HG03571 (cell line): ENCODE measurements at regions not wholly inside any gene's neighbourhood (a gene's known extent, or its start where the extent isn't known, plus 50 kb on each side); places are given as distances from the start of the nearest gene placed in this dataset.

Source experiments
- ATAC-seq: cut with Tn5 transposase; IDR thresholded peaks from one replicate; pipeline ENCODE4 v1.9.1; 2021; ENCODE audit not compliant: unreplicated experiment

DNA sequence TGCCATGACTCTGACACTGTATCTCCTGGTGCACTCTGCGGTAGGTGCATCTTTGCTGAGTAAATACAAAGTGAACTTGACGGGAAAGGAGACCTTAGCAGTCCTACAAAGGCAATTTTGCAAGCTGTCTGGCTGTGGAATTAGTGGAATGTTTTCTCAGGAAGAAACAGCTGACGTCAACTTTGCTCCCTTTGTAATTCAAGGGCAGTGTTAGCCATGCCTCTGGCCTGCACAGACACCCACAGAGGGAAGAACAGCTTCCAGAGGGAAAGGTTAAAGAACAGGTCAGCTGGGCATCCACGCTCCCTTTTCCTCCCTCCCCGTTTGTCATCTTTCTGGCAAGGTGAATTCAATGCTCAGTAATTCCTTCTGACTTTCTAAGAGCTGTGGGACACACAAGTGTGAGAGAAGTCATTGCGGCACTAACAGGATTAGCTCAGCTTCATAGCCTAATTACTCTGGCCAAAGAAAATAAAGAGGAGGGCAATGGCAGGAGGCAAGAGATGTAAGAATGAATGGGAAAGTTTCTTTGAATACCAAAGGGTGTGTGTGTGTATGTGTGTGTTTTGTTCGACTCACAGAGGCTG is 476.9 kb upstream of the GOT2 start:
- ATAC-seq, result no peak

DNA sequence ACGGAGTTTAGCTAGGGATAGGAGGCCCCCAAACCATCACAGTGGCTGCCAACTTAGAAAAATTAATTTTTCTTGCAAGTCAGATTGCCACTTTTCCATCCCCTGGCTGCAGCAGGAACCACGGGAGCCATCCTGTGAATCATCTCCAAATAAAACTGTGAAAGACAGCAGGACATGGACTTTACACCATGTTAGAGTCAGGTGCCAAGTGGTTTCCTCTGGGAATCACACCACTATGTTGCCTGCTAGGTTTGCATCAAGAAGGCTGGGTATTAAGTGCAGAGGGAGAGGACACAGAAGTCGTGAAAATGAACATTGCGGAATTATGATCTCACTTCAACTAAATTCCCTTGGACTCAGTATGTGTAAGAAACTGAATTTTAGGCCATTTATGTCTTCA is 471.3 kb upstream of the GOT2 start:
- ATAC-seq, result no peak

DNA sequence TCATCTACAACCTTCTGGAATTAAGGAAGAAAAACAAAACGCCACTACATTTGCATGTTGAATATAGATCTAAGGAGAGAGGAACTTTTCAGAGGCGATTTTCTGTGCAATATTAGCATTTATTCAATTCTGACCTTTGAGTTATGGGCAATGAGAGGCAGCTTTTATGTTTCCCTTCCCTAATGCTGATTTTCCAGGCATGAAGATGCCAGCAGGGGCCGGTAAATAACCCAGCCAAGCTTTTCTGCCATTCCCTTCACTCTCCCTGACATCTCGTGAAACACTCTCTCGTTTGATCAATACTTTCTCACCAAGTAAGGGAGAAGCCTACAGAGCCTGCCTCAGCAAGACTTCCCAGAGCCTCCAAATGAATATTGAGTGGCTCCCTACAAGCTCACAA is 470.5 kb upstream of the GOT2 start:
- no peak for ATAC-seq

DNA sequence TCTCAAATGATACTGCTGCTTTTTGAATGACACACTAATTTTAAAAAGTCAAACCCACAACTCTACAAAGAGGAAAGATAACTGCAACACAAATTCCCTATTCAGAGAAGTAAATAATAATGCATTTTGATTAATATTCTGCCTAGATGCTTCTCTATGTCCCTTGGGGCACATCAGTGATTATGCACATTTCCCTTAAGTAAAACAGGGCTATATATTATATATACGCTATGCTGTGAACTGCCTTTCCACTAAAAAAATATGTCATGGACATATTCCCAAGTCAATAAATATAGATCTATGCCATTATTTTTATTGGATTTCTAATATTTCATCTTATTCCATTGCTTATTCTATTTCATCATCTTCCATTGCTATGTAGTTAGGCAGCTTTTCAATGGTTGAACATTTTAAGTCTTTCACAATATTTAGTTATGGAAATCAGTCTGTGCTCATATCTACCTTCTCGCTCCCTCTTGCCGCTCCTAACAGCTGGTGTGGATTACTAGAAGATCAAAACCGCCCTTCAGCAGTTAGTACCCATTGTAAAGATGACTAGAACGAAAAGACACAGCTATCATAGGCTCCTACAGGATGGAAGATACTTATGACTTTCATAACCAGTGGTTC is 468.2 kb upstream of the GOT2 start:
- ATAC-seq, result no peak

DNA sequence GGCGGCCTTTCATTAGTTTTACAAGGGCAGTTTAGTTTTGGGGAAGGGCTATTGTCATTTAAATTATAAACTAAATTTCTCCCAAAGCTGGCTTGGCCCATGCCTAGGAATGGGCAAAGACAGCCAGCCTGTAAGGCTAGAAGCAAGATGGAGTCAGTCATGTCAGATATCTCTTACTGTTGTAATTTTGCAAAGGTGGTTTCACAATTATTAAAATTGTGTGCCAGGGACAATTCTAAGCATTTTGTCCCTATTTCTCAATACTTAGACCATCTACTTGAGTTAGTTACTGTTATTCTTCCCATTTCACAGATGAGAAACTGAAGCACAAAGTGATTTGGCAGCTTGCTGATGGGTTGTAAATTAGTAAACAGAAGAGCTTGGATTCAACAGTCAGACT is 467.7 kb upstream of the GOT2 start:
- no peak for ATAC-seq

DNA sequence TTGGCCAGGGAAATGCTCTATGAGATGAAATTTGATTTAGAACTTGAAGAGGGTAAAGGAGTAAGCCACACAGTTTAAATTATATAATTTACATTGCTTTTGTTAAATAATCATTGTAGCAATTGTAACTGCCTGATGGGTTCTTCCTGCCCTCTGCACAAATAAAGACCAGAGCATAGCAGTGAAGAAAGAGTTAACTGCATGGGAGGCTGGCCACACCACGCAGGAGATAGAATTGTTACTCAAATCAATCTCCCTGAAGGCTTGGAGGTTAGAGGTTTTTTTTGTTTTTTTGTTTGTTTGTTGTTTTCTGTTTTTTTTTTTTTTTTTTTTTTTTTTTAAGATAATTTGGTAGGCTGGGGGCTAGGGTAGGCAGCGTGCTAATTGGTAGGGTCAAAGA is 467.0 kb upstream of the GOT2 start:
- ATAC-seq, result no peak

DNA sequence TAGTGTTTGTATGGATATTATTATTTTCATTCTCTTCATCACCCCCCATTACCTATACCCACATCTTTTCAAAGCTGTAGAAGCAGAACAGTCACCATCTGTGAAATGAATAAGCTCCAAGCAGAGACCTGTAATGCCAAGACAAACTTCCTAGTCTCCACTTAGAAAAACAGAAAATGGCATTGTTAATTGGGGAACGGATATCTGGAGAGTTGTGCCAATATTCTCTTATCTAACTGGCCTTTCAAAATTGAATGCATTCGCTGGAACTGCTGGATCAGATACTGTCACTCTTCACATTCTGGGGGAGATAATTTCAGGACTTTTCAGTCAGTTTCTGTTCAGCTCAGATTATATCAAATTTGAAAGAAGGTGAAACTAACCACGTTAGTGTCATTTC is 464.4 kb upstream of the GOT2 start:
- no peak for ATAC-seq

DNA sequence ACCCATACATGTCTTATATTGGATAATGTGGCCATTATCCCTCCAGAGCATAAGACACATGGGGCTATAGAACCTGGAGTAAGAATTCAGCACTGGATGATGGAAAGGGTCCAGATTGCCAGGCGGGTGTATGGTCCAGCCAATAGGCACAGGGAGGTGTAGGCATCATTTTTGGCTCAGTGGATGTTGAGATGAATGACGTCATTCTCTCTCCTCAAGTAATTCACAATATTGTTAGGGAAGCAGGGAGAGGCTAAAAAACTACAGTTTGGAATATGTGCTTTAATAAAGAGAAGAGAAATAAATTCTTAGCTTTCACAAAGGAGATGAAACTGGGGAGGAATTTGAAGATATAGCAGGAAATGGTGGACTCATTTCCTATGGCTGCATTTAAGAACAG is 461.1 kb upstream of the GOT2 start:
- no peak for ATAC-seq

DNA sequence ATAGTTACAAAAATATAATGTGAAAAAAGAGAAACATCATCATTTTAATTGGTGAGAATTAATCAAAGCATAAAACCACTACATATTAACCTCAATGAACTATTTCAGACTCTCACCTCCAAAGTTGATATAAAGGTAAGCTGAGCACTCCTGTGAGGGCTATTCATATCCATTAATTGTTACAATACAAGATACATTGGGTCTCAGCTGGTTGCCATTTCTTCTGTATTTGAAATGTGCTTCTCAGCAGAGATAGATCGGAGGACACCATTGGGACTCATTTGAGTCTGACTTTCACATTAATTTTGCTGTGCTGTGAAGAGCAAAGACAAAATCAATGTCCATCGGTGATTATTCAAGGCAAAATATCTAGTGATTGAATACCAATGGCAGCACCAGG is 459.5 kb upstream of the GOT2 start:
- ATAC-seq, result no peak

DNA sequence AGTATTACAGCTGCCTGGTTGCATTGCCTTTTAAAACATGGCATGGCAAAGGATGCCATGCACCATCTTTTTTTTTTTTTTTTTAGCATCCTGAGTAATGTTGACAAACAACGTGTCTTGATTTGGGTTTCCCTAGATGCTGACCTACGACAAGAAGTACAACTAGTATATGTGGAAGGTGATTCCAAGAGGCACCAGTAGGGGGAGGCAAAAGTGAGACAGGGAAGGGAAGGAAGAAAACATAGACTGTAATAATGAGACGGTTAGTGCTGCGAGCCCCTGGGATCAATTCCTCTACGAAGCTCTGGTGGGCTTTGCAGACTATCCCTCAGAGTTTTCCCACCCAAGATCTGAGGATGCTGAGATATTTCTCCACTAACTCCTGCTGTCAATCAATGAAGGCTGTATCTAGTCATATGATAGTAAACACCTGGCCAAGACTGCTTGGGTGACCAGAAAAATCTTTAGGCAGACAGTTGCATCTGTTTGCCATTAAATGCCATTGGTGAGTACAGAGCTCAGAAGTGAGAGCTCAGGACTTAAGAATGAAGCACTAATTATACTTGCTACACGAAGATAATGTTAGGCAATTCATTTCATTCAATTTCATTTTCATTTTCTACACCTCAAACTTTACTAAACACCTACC is 458.6 kb upstream of the GOT2 start:
- ATAC-seq, result no peak

DNA sequence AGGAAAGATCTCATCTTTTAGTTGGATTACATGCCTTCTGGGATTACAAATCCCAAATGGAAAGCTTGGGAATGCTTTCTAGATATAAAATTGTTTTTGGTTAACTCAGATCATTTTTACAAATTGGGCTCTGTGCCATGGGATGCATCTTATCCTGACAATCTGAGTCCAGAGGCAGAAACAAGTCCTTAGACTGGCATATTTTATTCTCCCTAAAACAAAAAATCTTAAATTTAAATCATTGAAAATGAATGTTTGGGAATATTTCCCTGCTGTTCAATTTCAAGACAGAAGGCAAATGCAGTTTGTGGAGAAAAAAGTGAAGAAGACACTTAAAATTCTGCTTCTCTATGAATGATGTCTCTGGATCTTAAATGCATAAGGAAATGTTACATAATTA is 456.6 kb upstream of the GOT2 start:
- no peak for ATAC-seq

DNA sequence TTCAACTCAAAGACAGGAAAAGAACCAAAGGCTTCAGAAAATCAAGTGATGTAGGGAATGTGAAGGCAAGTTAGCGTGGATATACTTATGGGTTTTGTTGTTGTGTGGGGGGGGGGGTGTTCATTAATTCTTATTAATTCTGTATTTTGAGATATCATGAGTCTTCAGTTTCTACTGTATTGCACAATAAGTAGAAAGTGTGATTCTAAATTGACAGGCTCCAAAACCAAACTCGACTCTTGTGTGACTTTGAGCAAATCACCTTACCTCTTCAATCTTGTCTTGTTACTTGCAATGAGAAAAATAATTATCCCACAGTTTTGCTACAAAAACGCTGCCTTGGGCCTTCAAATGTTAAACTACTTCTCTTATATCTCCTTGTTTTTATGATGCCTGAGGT is 453.9 kb upstream of the GOT2 start:
- ATAC-seq, result no peak

DNA sequence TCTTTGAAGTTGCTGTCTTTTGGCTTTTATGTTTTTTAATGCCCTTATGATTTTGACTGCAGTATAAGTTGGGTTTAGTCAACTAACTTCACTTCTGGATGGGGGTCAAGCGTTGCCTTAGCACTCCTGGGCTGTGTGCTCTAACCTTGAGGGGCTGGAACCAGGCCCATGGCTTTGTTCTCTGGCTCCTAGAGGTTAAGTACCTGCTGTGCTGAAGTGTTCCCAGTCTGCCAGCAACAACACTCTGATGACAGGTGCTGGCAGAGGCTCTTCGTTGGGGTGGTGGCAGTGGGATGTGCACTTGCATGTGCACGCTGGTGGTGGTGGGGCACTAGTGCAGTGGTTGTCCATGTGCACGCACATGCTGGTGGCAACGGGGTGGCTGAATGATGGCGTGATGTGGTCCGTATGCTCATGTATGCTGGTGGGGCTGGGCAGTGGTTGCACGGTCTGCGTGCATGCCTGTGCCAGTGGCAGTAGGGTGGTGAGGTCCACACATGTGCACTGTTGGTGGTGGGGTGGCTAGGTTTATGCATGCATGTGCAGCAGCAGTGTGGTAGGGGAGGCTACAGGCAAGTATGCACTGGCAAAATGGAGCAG is 447.8 kb upstream of the GOT2 start:
- no peak for ATAC-seq

DNA sequence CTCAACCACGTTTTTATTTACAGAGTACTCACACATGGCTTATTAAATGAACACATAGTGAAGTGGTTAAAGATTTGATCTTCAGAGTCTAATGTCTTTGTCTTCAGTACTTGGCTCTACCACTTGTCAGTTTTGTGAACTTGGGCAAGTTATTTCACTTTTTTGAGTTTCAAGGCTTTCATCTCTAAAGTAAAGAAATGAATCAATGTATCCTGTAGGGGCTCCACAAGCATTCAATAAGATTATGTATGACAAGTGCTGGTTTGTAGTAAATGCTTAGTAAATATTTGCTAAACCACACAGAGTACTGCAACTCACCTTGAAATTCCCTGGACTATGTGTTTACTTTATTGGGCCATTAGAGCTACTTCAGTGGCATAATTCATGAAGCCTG is 446.0 kb upstream of the GOT2 start:
- no peak for ATAC-seq

DNA sequence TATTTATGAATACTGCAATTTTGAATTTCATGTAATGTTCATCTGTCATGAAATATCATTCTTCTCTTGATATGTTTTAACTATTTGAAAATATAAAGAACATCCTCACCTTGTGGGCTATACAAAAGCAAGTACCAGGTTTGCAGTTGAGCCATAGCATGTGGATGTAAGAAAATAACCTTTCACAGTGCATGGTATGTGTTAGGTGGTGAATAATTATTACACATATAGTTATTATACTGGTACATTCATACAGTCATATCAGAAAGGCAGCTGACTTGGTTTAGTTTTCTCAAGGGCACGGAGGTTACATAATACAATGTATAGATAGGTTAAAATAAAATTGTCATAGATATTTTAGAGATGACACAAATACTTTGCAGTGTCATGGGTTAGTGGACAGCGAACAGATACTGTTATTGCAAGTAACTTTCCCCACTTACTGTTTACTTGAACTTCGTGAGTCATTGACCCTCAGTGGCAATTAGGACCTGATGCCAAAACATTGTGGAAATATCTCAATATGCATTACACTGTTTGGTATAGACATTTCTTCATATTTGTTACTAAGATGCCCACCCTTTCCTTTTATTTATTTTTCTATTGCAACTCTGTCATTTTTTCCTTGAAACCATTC is 445.4 kb upstream of the GOT2 start:
- ATAC-seq, result no peak

DNA sequence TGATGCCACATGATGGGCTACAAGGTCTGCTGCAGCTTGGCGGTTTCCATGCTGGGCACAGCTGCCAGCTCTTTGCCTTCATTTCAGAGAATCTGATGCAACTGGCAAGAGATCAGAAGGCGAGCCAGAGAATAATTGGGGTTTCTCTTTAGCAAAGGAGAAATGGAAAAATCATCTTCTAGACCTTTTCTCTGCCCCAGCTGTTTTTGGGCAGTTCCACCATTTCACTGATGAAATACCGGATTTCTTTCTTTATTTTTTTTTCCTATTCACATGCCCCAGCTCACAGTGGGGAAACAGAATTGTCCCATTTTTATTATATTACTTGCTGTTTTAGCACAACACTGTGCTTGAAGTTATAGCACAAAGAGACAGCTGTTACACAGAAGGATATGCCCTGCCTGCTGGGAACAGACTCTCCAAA is 439.3 kb upstream of the GOT2 start:
- ATAC-seq, result no peak

DNA sequence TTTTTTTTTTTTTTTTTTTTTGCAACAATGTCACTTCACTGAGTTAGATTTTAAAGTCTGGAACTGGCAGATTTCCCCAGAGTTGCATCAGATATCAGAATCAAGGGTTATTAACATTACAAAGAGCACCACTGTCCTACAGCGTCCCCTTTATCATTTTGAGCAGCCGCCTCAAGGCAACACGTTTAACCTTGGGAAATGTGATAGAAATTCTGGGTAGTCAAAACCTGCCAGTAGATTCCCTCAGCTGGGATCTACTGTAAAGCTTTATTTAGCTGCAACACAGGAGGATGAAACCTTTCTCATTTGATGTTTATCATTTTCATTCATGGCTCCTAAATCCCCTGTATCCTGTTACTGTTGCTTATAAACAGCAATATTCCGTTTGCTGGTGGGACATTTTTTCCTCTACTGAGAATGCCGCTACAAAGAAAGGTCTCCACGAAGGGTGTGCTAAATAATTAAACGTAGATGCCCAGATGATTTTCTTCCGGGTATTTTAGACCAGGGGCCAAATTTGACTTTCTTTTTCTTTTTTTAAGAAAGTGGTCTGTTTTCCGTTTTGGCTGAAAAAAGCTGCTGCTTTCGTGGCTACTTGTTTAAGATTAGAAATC is 436.1 kb upstream of the GOT2 start:
- ATAC-seq, result no peak

DNA sequence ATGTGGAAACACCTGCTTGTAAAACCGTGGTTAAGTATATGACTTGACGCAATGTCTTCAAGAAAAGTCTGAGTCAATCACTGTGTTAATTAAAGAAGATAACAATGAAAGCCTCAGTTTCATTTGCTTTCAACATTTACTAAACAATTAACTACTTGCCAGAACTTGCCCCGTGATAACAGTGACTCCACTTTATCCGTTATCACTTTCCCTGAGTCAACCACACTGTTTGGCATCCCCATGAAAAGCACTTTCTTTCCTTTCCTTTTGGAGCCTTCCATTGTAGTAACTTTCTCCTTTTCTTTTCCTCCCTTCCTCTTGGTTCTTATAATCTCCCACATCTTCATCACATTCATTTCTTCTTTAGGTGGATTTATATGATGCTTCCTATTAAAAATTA is 435.1 kb upstream of the GOT2 start:
- ATAC-seq, result no peak

DNA sequence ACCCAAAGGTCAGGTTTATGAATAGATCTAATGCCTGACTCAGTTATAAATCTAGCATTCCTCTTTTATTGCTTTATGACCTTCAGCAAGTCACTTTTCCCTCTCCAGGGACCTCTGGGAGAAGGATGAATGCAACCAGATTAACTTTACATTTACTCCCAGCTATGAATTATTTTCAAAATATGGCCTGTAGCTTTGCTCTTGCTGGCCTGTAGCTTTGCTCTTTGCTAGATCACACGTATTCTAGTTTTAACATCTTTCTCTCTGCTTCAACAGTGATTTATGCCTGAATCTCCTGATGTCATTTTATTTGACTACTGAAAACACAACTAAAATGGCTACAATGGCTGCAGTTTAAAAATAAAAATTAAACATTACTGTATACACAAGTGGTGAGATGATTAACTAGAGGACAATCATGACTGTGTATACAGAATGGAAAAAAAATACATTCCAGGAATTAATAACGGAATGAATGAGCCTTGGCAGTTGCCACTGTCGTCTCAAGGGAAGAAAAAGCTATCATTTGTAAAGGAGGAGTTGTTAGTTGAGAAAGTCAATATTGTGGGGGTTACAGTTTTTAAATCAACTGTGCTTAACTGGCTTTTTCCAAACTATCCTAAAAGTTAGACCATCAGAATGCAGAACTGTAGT is 434.5 kb upstream of the GOT2 start:
- no peak for ATAC-seq

DNA sequence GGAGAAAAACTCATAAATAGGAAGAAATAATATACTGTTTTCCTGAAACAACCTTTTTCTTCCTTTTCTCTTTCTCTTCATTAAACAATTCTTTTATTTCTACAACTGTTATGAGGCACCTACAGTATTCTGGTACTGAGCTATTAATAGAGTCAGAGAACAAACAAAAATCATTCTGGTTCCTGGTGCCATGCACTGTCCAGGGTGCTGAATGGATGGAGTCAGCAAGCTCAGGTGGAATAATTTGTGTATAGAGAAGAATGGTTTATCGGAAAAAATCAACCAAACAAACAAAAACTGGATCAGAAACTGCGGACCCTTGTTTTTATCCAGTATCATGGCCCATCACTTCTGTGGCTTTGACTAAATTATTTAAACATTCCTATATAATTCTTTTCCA is 430.3 kb upstream of the GOT2 start:
- ATAC-seq, result no peak
